ENCODE measurements at regions not wholly inside any gene's neighbourhood (a gene's known extent, or its start where the extent isn't known, plus 50 kb on each side); places are given as distances from the start of the nearest gene placed in this dataset.

DNA sequence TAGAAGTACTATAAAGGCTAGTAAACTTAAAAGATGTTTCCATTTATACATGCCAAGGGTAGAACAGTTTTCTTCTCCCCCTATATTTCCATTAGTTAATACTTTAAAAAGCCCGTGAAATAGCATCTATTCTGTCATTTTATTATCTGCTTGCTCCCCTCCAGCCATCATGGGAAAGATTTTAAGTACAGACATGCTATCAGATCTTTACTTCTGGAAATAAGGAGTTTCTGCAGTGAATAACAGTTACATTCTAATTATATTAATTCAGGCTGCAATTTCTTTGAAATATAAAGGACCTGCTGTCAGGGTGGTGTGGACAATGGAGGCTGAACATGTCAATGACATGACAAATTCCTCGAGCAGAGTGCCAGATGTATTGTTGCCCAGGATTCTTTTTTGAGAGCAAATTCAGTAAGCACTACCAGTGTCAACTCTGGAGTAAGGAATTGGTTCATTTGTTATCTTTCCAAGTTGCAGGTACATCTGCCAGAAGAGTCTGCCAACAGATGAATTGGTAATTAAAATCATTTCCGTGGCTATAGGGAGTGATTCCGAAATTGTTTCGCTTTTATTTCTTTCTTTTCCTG lies 151.3 kb downstream of the BTG1 start:
- peak; percentile 50 for DNase-seq

DNA sequence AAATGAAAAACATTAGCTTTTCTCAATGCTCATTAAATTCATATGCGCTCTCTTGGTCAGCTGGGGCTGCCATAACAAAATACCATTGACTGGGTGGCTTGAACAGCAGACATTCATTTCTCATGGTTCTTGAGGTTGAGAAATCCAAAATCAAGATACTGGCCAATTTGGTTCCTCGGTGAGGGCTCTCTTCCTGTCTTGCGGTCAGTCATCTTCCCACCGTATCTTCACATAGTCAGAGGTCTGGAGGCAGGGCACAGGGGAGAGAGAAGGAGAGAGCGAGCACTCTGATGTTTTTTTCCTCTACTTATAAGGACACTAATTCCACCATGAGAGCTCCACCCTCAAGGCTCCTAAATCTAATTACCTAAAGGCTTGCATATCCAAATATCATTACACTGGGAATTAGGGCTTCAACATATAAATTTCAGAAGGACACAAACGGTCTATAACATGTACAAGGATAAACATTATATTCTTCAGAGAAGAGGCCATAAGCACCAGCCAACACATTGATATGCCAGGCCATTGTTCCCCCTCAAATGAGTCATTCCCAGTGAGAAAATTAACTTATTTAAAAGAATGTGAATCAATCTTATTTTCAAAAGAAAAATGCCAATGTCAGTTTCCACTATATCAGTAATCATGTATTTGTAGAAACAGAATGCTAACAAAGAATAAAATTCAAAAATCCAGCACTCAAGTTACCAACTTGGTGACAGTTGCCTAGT lies 152.2 kb downstream of the BTG1 start:
- no peak for DNase-seq

DNA sequence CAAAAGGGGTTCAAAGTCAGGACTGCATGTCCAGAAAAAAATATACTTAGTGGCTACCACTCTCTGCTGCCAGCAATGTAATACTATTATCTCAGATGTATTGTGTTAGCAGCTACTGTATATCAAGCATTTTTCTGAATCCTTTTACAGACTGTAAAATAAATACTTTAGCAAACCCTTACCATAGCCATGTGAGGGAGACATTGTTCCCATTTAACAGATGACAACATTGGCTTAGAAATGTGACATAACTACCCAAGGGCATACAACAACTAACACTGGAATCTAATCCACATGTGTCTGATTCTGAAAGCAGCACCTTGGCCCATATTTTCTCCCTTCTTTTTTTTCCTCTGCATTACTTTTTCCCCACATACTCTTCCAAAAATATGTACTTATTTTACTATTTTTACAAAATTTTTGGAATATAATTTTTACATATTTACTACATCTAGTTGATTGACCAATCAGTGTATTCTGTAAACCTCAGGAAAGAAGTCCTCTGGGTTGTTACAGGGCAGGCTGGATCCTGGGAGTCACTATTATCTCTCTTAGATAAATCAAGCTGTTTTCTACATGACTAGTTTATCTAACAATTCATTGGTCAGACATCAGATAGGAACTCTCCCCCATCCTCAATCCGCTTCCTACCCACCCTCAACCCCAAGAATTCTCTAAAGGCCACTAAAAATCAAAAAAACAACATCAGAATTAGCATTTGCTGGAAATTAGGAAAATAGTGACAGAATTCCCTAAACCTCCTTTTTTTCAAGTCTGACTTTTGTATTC lies 154.1 kb downstream of the BTG1 start:
- no peak for DNase-seq

DNA sequence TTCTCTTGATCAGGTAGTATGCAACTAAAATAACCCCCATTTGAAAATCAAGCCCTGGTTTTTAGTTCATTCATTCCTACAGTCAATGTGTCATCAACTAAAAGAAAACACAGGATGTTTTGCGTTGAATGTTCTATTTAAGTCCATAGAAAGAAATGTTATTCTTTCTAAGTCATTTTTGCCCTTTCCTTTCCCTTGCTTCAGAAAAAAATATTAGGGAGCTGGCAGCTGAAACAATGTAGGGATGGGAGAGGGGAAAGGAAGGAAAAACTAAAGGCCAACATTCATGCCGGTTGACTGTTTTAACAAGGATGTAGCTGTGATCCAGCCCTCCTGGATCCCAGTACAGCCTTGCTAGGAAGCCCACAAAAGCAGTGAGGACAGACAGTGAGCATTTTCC lies 155.1 kb downstream of the BTG1 start:
- no peak for DNase-seq

DNA sequence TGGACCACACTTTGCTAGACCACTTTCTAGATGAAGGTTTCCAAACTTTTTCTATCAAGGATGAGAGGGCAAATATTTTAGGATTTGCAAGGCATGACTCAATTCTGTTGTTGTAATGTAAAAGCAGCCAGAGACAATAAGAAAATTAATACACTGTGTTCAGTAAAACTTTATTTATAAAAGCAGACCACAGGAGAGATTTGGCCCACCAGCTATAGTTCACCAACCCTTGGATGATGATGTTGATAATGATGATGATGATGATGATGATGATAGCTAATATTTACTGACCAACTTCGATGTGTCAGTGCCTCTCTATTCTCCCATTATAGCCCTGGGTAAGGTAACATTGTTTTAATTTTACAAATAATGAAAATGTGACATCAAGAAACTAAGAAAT lies 156.5 kb downstream of the BTG1 start:
- DNase-seq, result no peak

DNA sequence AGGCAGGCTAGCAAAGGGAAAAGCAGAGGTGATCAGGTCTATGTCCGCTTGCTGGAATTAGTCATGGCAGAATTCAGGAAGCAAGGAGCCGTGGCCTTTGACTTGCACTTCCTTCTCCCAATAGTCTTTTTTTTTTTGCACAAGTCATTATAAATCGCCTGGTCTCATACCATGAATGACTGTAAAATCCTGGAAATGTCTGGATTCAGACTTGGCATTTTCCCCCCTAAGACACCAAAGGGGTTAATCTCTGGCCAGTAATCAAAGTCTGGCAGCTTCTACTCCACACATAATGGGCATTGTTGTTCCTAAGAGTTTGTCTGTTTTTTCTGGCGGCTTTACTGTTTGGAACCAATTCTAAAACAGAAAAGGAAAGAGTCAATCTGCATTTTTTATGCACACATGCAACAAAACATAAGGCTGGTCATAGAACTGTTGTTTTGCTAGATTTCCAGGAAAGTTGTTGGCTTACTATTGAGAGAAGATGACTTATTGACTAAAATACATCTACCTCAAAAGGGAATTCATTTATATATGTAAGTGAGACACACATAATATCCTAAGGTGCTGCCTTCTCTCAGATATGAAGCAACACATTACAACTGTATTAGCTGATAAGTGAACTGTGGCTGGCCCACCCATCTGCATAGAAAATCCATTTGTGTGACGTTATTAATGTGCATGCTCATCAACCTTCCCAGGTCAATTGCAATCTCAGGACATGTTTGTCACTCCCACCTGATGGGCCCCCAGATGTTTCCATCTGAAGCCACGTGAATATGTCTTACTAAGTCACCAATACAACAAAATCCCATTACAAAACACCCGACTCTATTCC lies 157.3 kb downstream of the BTG1 start:
- no peak for DNase-seq

DNA sequence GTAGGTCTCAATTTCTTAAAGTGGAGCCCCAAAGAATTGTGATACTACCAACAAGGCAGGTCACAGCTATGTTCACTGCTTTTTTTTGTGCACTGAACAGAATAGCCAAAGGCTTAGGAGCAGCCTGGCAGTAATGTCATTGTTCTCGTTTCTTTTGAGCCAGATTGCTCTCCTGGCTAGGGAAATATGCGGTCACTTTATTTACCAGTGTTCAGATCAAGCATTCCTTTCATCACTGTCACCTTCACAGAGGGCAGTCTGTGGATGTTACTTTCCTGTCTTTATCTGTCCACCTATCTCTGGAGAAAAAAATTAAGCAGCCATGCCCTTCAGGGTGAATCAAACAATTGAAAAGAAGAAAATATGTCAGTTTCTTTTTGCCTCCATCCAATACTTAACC lies 159.6 kb downstream of the BTG1 start:
- DNase-seq, result no peak

DNA sequence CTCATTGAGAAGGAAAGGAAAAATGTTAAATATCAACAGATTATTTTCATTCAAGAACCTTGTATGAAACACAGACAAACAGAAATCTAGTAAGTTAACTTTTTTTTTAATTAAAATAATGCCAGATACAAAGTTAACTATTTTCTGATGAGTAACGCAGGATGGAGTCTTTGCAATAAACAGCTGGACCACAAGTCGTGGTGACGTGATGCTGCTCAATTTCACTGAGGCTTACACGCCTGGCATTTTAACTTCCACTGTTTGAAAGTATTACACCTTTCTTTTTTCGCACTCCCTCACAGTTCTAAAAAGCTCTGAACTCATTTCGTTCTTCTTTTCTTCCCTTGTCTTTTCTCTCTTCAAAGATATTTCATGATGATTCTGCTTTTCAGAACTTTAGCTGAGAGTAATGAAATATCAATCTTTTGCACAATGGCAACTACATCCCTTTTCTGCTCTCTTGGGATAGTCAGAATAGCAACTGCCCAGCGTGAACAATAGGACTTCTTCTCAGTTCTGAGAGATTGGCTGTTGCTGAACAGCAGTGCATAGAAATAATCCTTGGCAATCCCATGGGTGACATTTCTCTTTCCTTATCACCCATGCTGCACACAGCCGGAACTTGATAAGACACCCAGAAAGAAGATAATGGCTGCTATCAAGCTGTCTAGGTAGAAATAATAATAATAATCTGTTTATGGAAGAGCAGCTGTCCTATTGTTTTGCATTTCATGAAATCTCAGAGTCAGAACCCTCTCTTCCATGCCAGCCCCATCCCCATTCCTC lies 160.5 kb downstream of the BTG1 start:
- DNase-seq, result no peak

DNA sequence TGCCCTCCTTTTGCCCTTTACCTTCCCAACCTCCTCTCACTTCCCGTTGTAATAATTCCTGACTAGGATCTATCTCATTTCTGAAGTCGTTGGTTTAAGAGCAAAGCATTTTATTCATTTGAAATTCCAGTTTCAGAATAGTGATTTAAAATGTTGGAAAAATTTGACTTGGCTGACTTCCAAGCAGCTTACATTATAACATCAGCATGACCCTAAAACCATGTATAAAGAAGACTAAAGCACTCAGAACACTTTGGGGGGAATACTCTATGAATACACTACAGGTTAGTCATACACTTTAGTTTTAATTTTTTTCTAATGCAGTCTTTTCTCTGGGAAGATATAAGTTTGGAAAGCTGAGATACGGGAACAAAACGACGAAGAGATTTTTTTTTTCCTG lies 161.1 kb downstream of the BTG1 start:
- peak; percentile 23 for DNase-seq

DNA sequence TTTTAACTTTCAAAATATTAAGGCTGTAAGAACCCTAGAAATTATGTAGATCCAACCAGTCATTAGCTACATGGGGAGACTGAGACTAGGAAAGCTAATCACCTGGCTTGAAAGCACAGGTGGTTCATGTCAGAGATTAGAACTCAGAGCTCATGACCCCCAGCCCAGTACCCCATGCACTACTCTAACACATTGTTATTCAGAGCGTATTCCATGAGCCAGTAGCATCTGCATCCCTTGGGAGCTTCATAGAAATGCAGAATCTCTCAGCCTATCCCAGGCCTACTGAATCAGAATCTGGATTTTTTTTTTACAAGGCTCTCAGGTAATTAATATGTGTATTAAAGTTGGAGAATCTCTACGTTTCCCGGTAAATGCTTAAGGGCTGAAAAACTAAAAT lies 161.7 kb downstream of the BTG1 start:
- no peak for DNase-seq

DNA sequence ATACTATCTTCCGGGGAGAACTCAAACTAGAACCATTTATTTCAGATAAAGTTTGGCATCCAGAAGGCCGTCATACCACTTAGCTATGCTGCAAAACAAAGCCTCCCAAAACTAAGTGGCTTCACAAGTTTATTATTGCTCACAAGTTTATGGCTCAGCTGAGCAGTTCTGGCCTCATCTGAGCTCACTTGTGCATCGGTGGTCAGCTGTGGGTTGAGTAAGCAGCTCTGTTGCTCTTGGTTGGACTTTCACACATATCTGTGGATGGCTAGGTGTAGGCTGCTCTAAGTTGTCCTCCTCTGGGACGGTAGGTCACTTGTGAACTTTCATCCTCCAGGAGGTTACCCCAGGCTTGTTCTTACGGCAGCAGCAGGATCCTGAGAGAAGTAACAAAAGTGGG lies 162.7 kb downstream of the BTG1 start:
- DNase-seq, result no peak

DNA sequence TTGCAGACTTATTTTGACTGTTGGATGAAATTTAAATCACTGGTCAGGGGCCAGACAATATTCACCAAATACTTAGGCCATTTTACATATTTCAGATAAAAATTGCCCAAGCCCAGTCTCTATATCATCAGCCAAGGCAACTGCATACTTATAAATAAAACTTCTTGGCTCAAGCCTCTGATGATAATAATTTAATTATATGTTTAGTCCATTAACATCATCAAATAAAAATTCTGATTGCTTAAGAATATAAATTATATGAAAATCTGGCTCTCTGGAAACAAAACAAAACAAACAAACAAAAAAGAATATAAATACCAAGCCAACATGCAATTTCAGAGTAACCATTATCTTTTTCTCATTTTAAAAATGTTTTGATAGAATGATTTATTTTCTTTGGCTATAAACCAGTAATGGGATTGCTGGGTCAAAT lies 165.2 kb downstream of the BTG1 start:
- no peak for DNase-seq

DNA sequence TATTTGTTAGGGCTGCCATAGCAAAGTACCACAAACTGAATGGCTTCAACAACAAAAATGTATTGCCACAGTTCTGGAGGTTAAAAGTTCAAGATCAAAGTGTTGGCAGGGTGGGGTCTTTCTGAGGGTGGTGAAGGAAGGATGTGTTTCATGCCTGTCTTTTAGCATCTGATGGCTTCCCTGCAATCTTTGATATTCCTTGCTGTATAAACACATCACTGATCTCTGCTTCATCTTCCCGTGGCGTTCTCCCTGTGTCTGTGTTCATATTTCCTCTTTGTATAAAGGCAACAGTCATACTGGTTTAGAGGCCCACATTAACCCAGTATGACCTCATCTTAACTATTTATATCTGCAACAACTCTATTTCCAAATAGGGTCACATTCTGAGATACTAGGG lies 167.5 kb downstream of the BTG1 start:
- DNase-seq, result no peak

DNA sequence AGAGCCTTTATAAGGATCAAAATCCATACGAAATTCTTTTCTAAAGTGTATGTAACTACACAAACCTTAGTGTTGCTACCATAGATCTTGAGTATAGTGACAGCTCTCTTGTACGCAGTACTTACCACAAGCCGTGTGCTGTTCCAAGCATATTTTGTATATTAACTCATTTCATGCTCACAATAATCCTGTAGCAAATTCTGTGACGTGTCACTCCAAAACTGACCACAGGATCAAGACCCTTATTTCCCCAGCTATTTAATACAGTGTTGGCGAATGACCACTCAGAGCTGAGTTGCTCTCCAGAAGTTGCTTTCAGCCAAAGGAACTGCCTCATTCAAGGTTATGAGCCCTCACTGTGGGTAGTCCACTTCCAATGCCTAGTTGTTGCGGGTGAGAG lies 169.8 kb downstream of the BTG1 start:
- no peak for DNase-seq

DNA sequence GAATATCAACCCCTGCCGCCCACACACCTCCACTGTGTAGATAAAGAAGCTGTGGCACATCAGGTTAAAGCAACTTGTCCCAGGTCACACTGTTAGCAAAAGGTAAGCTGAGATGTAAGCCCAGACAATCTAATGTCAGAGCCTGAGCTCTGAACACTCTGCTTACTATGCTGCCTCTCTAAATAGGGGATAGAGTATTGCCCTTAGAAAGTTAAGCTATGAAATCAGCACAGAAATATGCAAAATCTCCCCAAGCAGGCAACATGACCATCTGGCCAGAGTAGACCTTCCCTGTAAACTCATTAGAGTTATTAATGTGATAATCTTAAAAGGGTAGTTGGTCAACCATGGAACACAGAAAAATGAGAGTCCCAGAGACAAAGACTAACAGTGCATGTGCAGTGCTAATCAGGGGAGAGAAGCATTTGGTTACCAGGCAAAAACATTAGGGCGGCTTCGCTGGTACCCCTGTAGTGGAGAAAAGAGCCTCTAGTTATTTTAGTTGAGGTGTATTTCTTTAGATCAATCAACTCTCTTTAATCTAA lies 171.0 kb downstream of the BTG1 start:
- DNase-seq, result peak; percentile 16

DNA sequence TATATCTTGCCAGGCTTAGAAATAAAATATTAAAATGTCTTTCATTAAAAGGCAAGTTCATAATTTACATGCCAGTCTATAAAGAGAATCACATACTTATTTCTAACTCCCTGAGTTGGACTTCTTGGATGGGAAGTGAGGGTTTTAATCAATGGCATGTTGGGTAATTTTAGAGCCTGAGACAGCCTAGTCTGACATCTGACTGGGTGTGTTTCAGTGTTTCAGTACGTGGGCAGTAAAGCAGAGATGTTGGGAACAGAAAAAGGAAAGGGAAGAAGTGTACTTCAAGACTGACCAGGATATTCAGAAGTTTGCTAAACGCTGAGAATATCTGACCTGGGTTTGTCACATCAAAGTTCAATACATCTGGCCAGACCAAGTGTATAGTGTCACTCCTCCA lies 171.8 kb downstream of the BTG1 start:
- no peak for DNase-seq

DNA sequence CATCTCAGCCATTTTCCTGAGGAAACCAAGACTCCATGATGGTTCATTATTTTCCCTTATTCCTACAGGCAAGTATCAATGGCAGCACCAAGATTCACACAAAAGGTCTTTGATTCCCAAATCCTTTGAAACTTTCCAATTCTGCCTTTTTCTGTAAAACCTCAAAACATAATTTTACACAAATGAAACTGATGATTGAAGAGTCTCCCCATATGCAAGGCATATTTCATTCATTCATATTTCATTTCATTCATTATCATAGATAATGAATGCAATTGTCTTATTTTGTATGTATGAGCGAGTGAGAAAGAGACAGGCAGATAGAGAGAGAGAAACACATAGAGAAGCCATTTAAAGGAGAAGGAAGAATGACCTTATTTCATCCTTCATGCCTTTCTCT lies 172.8 kb downstream of the BTG1 start:
- no peak for DNase-seq

DNA sequence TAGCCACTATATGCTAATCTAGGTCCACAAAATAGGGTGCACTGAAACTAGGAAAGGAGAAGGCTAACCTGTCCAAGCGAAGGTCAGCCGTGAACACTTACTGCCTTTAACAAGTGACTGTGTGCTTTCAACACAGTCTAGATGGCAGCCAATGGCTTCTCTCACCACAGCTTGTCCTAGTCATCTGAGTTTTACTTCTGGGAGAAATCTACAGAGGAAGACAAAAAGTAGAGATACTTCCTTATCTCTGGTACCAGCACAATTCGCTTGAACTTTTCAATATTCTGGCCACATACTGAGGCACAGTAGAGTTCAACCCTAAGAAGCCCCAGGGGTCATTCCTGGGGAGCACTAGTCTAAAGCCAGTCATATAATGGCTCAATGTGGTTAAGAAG lies 176.9 kb downstream of the BTG1 start:
- no peak for DNase-seq

DNA sequence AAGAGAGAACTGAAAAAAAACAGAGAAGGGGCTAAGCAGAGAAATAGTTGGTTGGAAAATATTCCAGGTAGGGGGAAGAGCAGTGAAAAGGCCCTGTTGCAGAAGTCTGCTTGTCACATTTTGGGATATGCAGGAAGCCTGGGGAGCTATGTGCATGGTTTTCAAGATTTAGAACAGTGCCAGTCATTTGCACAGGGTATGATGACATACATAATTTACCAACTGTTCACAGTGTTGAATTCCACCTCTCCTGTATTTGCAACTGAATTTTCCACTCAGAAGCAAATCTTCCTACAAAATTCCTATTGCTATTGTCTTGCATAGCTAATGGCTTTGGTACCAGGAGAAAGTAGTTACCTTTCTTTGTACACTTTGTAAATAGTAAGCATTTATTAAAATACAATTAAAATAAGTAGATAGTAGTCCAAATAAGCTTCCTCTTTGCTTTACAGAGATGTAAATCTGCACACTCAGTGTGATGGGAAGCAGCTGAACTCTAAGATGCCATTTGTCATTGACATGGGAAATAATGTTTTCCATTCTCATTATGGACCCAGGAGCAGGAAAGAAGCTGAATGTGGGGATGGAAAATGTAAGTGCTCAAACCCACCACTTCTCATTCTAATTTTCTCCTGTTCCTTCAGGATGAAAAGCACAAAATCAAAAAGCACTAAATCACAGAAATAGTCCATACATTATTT lies 177.4 kb downstream of the BTG1 start:
- no peak for DNase-seq

DNA sequence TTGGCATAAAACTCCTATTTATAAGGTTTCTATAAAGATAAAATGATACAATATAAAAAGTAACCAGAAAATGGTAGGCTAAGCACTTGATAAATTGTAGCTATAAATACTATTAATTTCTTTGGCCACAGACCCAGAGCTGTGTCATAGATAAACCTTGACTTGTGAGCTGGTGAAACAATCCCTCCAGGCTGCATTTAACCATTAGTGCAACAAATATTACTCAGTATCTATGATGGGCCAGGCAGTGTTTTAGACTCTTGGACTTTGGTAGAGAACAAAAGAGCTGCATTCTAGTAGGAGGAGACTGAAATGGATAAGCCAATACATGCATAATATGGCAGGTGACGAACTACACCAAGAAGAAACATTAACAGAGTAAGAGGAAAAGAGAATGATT lies 178.1 kb downstream of the BTG1 start:
- DNase-seq, result no peak

DNA sequence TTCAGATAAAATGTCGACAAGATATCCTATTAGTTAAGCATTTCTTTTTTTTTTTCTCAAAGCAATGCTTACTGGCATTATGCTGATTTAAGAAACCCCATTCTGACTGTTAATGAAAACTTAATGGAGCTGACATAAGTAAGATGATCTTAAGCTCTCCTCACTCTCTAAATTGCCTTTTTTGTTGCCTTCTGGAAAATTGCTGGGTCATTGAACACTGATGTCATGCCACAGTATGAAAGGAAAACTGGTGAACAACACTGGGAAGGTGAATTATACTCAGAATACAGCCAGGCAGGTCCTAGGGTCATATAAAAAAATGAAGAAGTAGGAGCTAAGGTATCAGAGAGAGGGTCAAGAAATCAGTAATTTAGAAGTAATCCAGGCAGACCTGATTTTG lies 179.9 kb downstream of the BTG1 start:
- peak; percentile 42 for DNase-seq

DNA sequence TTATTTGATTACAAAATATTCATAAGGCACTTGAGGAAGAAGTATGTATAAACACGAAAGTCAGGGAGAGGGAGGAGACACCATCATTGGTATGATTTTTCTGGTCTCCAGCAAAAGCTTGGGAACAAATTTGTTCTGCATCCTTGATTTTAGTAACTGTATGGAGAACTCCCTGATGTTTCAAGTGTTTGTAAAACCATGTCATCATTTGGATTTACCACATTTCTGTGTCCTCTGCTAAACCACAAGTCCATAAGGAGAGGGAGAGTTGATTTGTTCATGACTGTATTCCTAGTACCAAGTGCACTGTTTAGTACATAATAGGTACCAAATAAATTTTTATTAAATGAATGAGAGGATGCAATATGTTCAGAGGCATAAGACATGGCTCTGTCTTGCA lies 181.1 kb downstream of the BTG1 start:
- DNase-seq, result no peak
